ENCODE measurements at regions not wholly inside any gene's neighbourhood (a gene's known extent, or its start where the extent isn't known, plus 50 kb on each side); places are given as distances from the start of the nearest gene placed in this dataset.

DNA sequence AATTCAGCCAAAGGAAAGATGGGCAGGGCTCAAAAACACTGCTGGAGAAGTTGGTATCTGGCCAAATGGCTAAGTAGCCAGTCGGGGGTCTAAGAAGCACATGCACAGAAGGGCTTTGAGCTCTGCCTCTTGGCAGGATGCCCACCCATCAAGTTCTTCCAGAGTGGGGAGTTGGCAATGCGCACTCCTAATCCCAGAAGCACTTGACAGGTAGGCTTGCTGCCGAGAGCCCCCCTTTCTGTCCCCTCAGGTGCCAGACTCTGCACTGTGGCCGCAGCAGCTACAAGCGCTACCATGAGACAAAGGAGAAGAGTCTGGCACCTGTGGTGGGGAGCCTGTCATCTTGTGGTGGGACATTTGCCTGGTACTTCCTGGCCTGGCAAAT, 252.9 kb upstream of the SLC24A2 start:
- WGBS, 2 experiments (ENCODE audit: extremely low coverage in 1 of 2, insufficient coverage in 1 of 2, insufficient read length in 1 of 2, insufficient replicate concordance in 2 of 2, low coverage in 1 of 2, low lambda C conversion rate in 2 of 2, missing lambda C conversion rate in 1 of 2): 87% methylated on average over 5 of the region's 5 CpGs; no CpG with 5 or more reads in 1 of the 2 experiments
- Histone ChIP-seq H4K5ac (ENCODE audit: insufficient read length, low read depth, low read length) (no peak overlapping the region), H4K8ac (ENCODE audit: extremely low read depth, insufficient read depth, low read length) (no peak overlapping the region), H3K36me3 (ENCODE audit: control insufficient read depth in 2 of 4, insufficient read depth in 4 of 4, low read length in 3 of 4) (no peaks in the 10 kb centered on the region), H3K79me2 (ENCODE audit: control insufficient read depth in 1 of 2, insufficient read depth in 2 of 2, low read length in 2 of 2) (no peaks in the 10 kb centered on the region), H3K18ac (ENCODE audit: extremely low read depth, low read length) (no peak overlapping the region), H2BK12ac (ENCODE audit: low read depth, low read length) (no peak overlapping the region), H3K23ac (ENCODE audit: insufficient read length) (no peak overlapping the region), H4K20me1 (replicated peaks in 1 of 2; ENCODE audit: control insufficient read depth in 1 of 2, insufficient read depth in 2 of 2, low read length in 2 of 2) (no peaks in the 10 kb centered on the region), H3K27me3 (replicated peaks in 1 of 4; ENCODE audit: control insufficient read depth in 3 of 4, extremely low read depth in 1 of 4, insufficient read depth in 3 of 4, low read length in 3 of 4) (no peaks in the 10 kb centered on the region), H4K91ac (replicated peaks; ENCODE audit: insufficient read length, low read length) (no peak overlapping the region), H2BK15ac (ENCODE audit: low read length) (no peak overlapping the region), H3K56ac (replicated peaks; ENCODE audit: insufficient read length, low read depth, low read length) (no peak overlapping the region), H3K9ac (replicated peaks in 1 of 4; ENCODE audit: extremely low read depth in 1 of 4, low read depth in 3 of 4, low read length in 3 of 4) (no peak overlapping the region), H3K4me3 (ENCODE audit: extremely low read depth in 1 of 4, insufficient read depth in 2 of 4, low read depth in 3 of 4, low read length in 4 of 4) (no peak overlapping the region), H3K4ac (replicated peaks; ENCODE audit: insufficient read length, low read depth, low read length) (no peak overlapping the region), H3K79me1 (ENCODE audit: low read depth, low read length) (no peaks in the 10 kb centered on the region), H3K9me3 (ENCODE audit: insufficient read depth in 2 of 2, low read depth in 1 of 2, low read length in 1 of 2) (no peaks in the 10 kb centered on the region), H2AK5ac (ENCODE audit: low read depth, low read length) (no peak overlapping the region), H3K4me2 (ENCODE audit: insufficient read depth in 1 of 2, low read depth in 2 of 2, low read length in 2 of 2) (no peak overlapping the region; a peak in 1 of 4 replicates), H2BK5ac (ENCODE audit: low read depth, low read length) (no peak overlapping the region), H3K23me2 (ENCODE audit: low read depth, low read length) (no peaks in the 10 kb centered on the region), H3K27ac (ENCODE audit: low read depth, low read length) (no peak overlapping the region), H2BK120ac (replicated peaks; ENCODE audit: low read depth, low read length) (no peak overlapping the region), H2AFZ (ENCODE audit: low read length) (no peak overlapping the region), H2BK20ac (ENCODE audit: low read length) (no peak overlapping the region), H3K14ac (ENCODE audit: insufficient read length) (no peak overlapping the region), H3K4me1 (replicated peaks in 1 of 4; ENCODE audit: control insufficient read depth in 3 of 4, insufficient read depth in 4 of 4, low read length in 3 of 4) (peaks cover 0 to 2% (median 0%) of the 10 kb centered on the region in 4 experiments; a peak in 1 of 7 replicates)
- CTCF ChIA-PET (ENCODE audit: partially characterized antibody): no interaction called here
- FAIRE-seq (no peak), DNase-seq (ENCODE audit: low read depth in 1 of 2, low spot score in 2 of 2) (no peak)
- POLR2A ChIA-PET (ENCODE audit: partially characterized antibody): no interaction called here
- TF ChIP-seq RAD21 (IDR thresholded peaks at IDR 0.05 in 1 of 2, conservative IDR thresholded peaks at IDR 0.05 in 1 of 2; ENCODE audit: low read depth in 2 of 2, low read length in 2 of 2): no peak
- TF ChIP-seq, protein P1, sequence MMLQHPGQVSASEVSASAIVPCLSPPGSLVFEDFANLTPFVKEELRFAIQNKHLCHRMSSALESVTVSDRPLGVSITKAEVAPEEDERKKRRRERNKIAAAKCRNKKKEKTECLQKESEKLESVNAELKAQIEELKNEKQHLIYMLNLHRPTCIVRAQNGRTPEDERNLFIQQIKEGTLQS (IDR thresholded peaks at IDR 0.05; ENCODE audit: insufficient read depth, low read depth, low read length): no peak
- no peak for TF ChIP-seq CBX5 (IDR thresholded peaks at IDR 0.05; ENCODE audit: low read depth, low read length)
- no peak for TF ChIP-seq TEAD4 (IDR thresholded peaks at IDR 0.05; ENCODE audit: low read depth, low read length)
- no peak for TF ChIP-seq GABPA (IDR thresholded peaks at IDR 0.05; ENCODE audit: borderline replicate concordance, insufficient read depth, low read length)
- no peak for TF ChIP-seq BRCA1 (IDR thresholded peaks at IDR 0.05; ENCODE audit: low read depth, low read length)
- no peak for TF ChIP-seq FOSL1 (IDR thresholded peaks at IDR 0.05; ENCODE audit: insufficient read depth, low read depth, low read length)
- no peak for TF ChIP-seq TCF12 (IDR thresholded peaks at IDR 0.05; ENCODE audit: low read depth, low read length)
- no peak for TF ChIP-seq POLR2AphosphoS5 (IDR thresholded peaks at IDR 0.05; ENCODE audit: low read depth, low read length)
- no peak for TF ChIP-seq TAF7 (optimal IDR thresholded peaks at IDR 0.05; ENCODE audit: borderline replicate concordance, low read depth, low read length)
- no peak for TF ChIP-seq KDM4A (IDR thresholded peaks at IDR 0.05; ENCODE audit: low read depth, low read length, severe bottlenecking)
- no peak for TF ChIP-seq HDAC2 (IDR thresholded peaks at IDR 0.05; ENCODE audit: borderline replicate concordance in 1 of 2, low read depth in 2 of 2, low read length in 2 of 2)
- TF ChIP-seq NRF1 (IDR thresholded peaks at IDR 0.05; ENCODE audit: low read depth, low read length): no peak
- no peak for TF ChIP-seq TAF1 (IDR thresholded peaks at IDR 0.05; ENCODE audit: low read depth, low read length)

Data from H1 (cell line).